Sigmoid colon (tissue), 4 donors: ENCODE measurements at regions not wholly inside any gene's neighbourhood (a gene's known extent, or its start where the extent isn't known, plus 50 kb on each side); places are given as distances from the start of the nearest gene placed in this dataset.

Experiments used
- CTCF ChIP-seq, 4 experiments: fragments of 450-650 bp in 3 of 4; fragments of 200-600 bp in 1 of 4; IDR thresholded peaks; one replicate each; pipeline ENCODE4 v1.5.1; 2016 to 2019; ENCODE audit warnings: antibody characterized with exemption in 4 of 4, mild to moderate bottlenecking in 3 of 4, moderate library complexity in 2 of 4
- EP300 ChIP-seq, 4 donors: sonication (generic); formaldehyde crosslinking; IDR thresholded peaks; one replicate each; pipeline ENCODE4 v1.6.1; 2017; ENCODE audit warnings: antibody characterized with exemption in 4 of 4
- POLR2A ChIP-seq, 2 donors: fragments of 450-650 bp; IDR thresholded peaks; one replicate each; pipeline ENCODE4 v1.6.1; 2016; ENCODE audit warnings: antibody characterized with exemption in 2 of 2, mild to moderate bottlenecking in 2 of 2, moderate library complexity in 2 of 2

GRCh38 chr10:16009785-16010184 lies 149.5 kb upstream of the MINDY3 start:
- TF ChIP-seq POLR2A (IDR thresholded peaks at IDR 0.05) (no peak), EP300 (IDR thresholded peaks at IDR 0.05) (no peak), CTCF (IDR thresholded peaks at IDR 0.05) (no peak)
